ENCODE measurements at regions not wholly inside any gene's neighbourhood (a gene's known extent, or its start where the extent isn't known, plus 50 kb on each side); places are given as distances from the start of the nearest gene placed in this dataset.

DNA sequence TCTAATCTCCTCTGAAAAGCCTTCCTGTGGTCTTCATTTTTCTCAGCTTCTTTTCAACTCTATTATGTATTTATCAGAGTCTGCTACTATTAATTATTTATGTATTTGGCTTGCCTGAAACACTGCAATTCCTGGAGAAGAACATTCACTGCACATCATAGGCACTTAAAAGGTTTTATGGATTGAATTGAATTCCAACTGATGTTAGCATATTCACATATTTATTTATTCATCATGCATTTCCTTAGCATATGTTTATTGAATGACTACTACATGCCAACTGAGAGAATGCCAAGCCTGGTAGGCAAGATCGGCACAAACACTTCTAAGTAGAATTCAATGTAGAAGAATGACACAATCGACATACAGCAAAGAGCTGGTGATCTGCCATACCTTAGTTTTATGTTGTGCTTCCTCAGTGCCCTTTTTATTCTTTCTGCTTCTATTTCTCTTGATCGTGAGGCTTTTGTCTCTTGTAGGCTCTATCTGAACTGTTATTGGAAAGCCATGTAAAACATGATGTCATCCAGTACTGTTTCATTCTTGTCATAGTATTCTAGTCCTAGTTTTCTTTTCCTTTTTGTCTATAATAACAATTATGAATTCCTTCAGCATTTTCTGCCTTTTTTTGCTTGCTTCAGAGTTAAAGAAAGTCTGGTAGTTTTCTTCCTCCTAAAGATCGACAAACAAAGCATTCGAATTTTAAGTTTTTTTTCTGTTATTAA is 454.2 kb downstream of the TLE4 start:
- Histone ChIP-seq H2AFZ (ENCODE audit: low read depth, low read length) (no peak overlapping the region), H3K4me2 (ENCODE audit: insufficient read depth, low read length) (no peak overlapping the region), H3K4me1 (ENCODE audit: control insufficient read depth, extremely low read depth, insufficient read depth, low read length) (no peaks in the 10 kb centered on the region), H3K79me2 (ENCODE audit: control insufficient read depth, insufficient read depth, low read length) (no peaks in the 10 kb centered on the region), H3K4me3 (replicated peaks in 1 of 3; ENCODE audit: insufficient read depth in 1 of 3, low read depth in 1 of 3, low read length in 3 of 3) (no peak overlapping the region), H3K36me3 (ENCODE audit: control insufficient read depth in 2 of 2, extremely low read depth in 1 of 2, insufficient read depth in 2 of 2, low read length in 2 of 2) (no peaks in the 10 kb centered on the region), H3K9me3 (replicated peaks; ENCODE audit: control insufficient read depth, insufficient read depth, low read length) (no peaks in the 10 kb centered on the region), H3K9me1 (replicated peaks; ENCODE audit: control insufficient read depth, extremely low read depth, insufficient read depth, low read length) (no peaks in the 10 kb centered on the region), H3K27ac (ENCODE audit: insufficient read depth, low read depth, low read length) (no peak overlapping the region), H3K9ac (replicated peaks; ENCODE audit: extremely low read depth, insufficient read depth, low read length) (no peak overlapping the region), H3K27me3 (ENCODE audit: control insufficient read depth in 2 of 2, insufficient read depth in 2 of 2, low read length in 2 of 2) (peaks cover 0 to 2% of the 10 kb centered on the region in 2 experiments), H4K20me1 (replicated peaks; ENCODE audit: control insufficient read depth, extremely low read depth, insufficient read depth, low read length) (no peaks in the 10 kb centered on the region)
- no TSS peak for BruUV-seq (replicated peaks)
- FAIRE-seq, result no peak
- dilution Hi-C loops (cut with MboI; ENCODE audit: extremely low pct_ligation_motif_present, low sequenced_read_pairs), result no loop called here
- DNase-seq (ENCODE audit: low read depth, low spot score), result no peak
- intact Hi-C loops (cut with micrococcal nuclease), result no loop called here
- TF ChIP-seq FOS (IDR thresholded peaks at IDR 0.05; ENCODE audit: borderline replicate concordance, insufficient read depth, low read length) (no peak), POLR2AphosphoS5 (IDR thresholded peaks at IDR 0.05; ENCODE audit: insufficient read depth, low read depth, low read length) (no peak), GATA2 (IDR thresholded peaks at IDR 0.05; ENCODE audit: insufficient read depth, insufficient read length, low read depth, low read length) (no peak), EZH2 (IDR thresholded peaks at IDR 0.05; ENCODE audit: borderline replicate concordance, low read depth, low read length, severe bottlenecking) (no peak), JUN (IDR thresholded peaks at IDR 0.05; ENCODE audit: borderline replicate concordance, insufficient read depth, insufficient read length, low read depth) (peak; percentile 2)
- TF ChIP-seq, protein P1, sequence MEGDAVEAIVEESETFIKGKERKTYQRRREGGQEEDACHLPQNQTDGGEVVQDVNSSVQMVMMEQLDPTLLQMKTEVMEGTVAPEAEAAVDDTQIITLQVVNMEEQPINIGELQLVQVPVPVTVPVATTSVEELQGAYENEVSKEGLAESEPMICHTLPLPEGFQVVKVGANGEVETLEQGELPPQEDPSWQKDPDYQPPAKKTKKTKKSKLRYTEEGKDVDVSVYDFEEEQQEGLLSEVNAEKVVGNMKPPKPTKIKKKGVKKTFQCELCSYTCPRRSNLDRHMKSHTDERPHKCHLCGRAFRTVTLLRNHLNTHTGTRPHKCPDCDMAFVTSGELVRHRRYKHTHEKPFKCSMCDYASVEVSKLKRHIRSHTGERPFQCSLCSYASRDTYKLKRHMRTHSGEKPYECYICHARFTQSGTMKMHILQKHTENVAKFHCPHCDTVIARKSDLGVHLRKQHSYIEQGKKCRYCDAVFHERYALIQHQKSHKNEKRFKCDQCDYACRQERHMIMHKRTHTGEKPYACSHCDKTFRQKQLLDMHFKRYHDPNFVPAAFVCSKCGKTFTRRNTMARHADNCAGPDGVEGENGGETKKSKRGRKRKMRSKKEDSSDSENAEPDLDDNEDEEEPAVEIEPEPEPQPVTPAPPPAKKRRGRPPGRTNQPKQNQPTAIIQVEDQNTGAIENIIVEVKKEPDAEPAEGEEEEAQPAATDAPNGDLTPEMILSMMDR (IDR thresholded peaks at IDR 0.05; ENCODE audit: extremely low read depth in 1 of 2, insufficient read depth in 1 of 2, low read depth in 1 of 2, low read length in 2 of 2), result no peak
- ChIA-PET POLR2A (no interaction called here), CTCF (no interaction called here)
